Mesothelial cell of epicardium (in vitro differentiated cells): ENCODE measurements at regions not wholly inside any gene's neighbourhood (a gene's known extent, or its start where the extent isn't known, plus 50 kb on each side); places are given as distances from the start of the nearest gene placed in this dataset.

Experiments
- DNase-seq, 2 experiments: peaks; one replicate each; pipeline ENCODE4 v3.0.0; 2021; ENCODE audit warnings: low spot score in 2 of 2; ENCODE audit not compliant: unreplicated experiment in 2 of 2
- H3K27ac Mint-ChIP-seq: 2 replicates; pipeline ENCODE4 v1.8.0; 2021; ENCODE audit warnings: mixed read lengths
- H3K27me3 Mint-ChIP-seq: 2 replicates; pipeline ENCODE4 v1.8.0; 2021; ENCODE audit warnings: low read depth, mixed read lengths
- H3K36me3 Mint-ChIP-seq: 2 replicates; pipeline ENCODE4 v1.8.0; 2021; ENCODE audit warnings: mixed read lengths
- H3K4me1 Mint-ChIP-seq: 2 replicates; pipeline ENCODE4 v1.8.0; 2021; ENCODE audit warnings: mixed read lengths
- H3K4me3 Mint-ChIP-seq: 2 replicates; pipeline ENCODE4 v1.8.0; 2021; ENCODE audit warnings: mild to moderate bottlenecking, moderate library complexity, mixed read lengths
- H3K9me3 Mint-ChIP-seq: 2 replicates; pipeline ENCODE4 v1.8.0; 2021; ENCODE audit warnings: mixed read lengths
- TF ChIP-seq, protein P1 (sequence below): fragments of 200-600 bp; sonication (generic); IDR thresholded peaks from one replicate; pipeline ENCODE4 v1.5.0; 2021; ENCODE audit warnings: antibody characterized with exemption; ENCODE audit not compliant: unreplicated experiment

DNA sequence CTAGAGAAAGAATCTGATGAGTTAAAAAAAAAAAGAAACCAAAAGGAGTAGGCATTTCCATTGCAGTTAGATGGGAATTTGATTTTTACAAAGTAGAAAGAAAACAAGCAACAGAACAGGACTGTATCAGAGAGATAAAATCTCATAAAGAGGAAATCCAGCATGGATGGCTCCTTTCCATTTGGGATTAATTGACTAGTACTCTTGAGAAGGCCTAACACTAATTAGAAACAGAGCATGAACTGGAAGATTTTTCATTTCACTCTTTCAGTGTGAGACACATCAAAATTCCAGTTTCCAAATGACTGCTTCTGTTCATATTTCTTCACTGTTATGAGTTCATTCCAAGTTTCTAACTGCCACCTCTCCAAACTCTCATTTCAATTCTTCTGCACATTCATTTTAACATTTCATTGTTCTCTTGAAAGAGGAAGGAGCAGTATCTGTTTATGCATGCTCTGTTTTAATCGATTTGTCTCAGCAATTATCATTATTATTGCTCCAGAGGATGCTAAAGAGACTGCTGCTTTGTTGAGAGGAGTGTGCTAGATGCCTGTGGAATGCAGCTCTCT is 108.8 kb upstream of the PIEZO2 start:
- no peaks in the 10 kb centered on the region for H3K27me3 Mint-ChIP-seq
- H3K9me3 Mint-ChIP-seq = peaks cover 3% of the 10 kb centered on the region
- no peak overlapping the region for H3K4me3 Mint-ChIP-seq
- H3K4me1 Mint-ChIP-seq = peaks cover 51% of the 10 kb centered on the region
- TF ChIP-seq, protein P1, sequence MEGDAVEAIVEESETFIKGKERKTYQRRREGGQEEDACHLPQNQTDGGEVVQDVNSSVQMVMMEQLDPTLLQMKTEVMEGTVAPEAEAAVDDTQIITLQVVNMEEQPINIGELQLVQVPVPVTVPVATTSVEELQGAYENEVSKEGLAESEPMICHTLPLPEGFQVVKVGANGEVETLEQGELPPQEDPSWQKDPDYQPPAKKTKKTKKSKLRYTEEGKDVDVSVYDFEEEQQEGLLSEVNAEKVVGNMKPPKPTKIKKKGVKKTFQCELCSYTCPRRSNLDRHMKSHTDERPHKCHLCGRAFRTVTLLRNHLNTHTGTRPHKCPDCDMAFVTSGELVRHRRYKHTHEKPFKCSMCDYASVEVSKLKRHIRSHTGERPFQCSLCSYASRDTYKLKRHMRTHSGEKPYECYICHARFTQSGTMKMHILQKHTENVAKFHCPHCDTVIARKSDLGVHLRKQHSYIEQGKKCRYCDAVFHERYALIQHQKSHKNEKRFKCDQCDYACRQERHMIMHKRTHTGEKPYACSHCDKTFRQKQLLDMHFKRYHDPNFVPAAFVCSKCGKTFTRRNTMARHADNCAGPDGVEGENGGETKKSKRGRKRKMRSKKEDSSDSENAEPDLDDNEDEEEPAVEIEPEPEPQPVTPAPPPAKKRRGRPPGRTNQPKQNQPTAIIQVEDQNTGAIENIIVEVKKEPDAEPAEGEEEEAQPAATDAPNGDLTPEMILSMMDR = no peak
- DNase-seq = no peak
- H3K27ac Mint-ChIP-seq = peak overlapping the region; percentile 48
- peaks cover 4% of the 10 kb centered on the region for H3K36me3 Mint-ChIP-seq

DNA sequence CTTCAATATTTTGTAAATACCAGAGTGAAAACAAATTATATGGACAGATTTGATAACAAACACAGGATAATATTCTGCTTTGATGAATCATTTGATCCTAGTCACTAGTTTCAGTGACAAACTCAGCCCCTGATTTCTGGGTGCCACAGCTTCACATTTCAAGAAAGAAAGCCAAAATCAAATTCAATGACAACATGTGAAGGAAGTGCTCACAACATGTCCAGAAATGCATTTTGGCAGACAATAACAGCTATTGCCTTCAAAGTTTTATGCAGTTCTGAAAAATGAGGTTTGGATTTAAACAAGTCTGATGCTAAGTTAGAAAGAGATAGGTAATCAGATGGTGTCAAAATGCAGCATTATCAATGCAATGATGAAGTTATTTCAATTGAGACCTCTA is 106.9 kb upstream of the PIEZO2 start:
- H3K4me3 Mint-ChIP-seq = no peak overlapping the region
- no peak for DNase-seq
- H3K36me3 Mint-ChIP-seq = no peaks in the 10 kb centered on the region
- TF ChIP-seq, protein P1 = no peak
- peaks cover 49% of the 10 kb centered on the region for H3K4me1 Mint-ChIP-seq
- H3K27me3 Mint-ChIP-seq = no peaks in the 10 kb centered on the region
- H3K9me3 Mint-ChIP-seq = no peaks in the 10 kb centered on the region
- no peak overlapping the region for H3K27ac Mint-ChIP-seq

DNA sequence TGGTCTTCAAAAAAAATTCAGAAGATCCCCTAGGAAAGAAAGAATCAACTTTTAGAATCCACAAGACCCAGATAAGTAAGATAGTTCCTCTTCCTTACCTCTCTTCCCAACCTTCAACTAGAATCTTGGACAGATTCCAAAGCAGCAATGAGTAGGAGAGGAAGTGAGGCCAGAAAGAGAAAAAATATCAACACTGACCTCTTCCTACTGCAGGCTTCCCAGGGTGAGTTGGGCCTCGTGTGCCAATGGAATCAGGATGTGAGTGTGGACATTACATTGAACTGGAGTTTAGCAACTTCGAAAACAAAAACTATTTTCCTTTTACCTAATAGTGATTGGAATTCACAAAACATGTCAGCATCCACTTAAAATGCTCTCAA is 102.5 kb upstream of the PIEZO2 start:
- Mint-ChIP-seq H3K27me3 (no peaks in the 10 kb centered on the region), H3K4me3 (no peak overlapping the region), H3K27ac (peak overlapping the region; percentile 26), H3K36me3 (no peaks in the 10 kb centered on the region), H3K9me3 (no peaks in the 10 kb centered on the region), H3K4me1 (peaks cover 14% of the 10 kb centered on the region)
- TF ChIP-seq, protein P1 = no peak
- DNase-seq = no peak

DNA sequence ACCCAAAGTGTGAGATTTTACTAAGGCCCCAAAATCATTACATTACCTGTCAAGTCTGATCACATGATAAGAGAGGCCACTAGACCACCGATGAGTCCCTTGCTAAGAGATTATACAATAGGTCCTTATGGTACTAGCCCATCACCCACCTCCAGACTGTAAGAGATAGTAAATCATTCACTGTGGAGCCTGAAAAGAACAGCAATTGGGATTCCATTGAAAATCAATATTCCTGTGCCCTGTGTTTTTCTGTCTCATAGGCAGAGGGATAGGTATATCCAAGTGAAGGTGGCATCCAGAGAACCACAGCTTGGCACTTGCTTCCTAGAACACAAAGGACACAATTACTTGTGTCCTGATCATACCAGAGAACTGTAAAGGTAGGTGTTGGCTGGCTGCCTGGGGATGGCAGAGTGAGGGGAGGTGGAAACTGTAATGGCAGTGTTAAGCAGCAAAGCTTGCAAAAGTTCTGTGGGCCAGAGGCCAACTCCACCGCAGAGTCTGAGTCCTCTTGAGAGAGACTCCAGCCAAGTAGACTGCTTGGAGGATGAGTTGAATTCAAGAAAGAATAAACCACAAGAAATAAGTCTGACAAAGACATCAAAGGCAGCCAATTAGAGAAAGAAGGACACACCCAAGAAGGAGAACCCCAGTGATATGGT is 102.0 kb upstream of the PIEZO2 start:
- no peaks in the 10 kb centered on the region for H3K27me3 Mint-ChIP-seq
- TF ChIP-seq, protein P1 = no peak
- DNase-seq = no peak
- no peaks in the 10 kb centered on the region for H3K9me3 Mint-ChIP-seq
- peaks cover 14% of the 10 kb centered on the region for H3K4me1 Mint-ChIP-seq
- H3K4me3 Mint-ChIP-seq = no peak overlapping the region
- H3K36me3 Mint-ChIP-seq = no peaks in the 10 kb centered on the region
- peak overlapping the region; percentile 26 for H3K27ac Mint-ChIP-seq

DNA sequence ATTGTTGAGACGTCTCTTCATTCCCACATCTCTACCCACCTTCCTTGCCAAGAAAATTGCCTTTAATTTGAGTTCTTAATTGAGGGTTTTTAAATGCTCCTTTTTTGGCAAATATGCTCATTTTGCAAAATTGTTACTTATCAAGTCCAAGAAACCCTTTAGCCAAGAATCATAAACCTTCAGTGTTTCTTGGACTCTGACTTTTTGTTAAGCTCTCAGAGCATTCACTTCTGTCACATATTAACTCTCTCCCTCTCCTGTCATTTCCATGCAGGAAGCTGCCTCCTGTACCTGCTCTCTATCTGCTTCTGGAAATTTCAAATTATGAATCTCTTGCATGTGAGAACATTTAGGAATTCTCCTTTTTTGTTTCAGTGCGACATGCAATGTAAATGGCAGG is 100.0 kb upstream of the PIEZO2 start:
- H3K4me1 Mint-ChIP-seq = peaks cover 20% of the 10 kb centered on the region
- TF ChIP-seq, protein P1 = no peak
- DNase-seq = no peak
- H3K4me3 Mint-ChIP-seq = no peak overlapping the region
- no peaks in the 10 kb centered on the region for H3K36me3 Mint-ChIP-seq
- no peak overlapping the region for H3K27ac Mint-ChIP-seq
- no peaks in the 10 kb centered on the region for H3K9me3 Mint-ChIP-seq
- no peaks in the 10 kb centered on the region for H3K27me3 Mint-ChIP-seq
